GM12873 (cell line): ENCODE measurements at regions not wholly inside any gene's neighbourhood (a gene's known extent, or its start where the extent isn't known, plus 50 kb on each side); places are given as distances from the start of the nearest gene placed in this dataset.

Experiments
- TF ChIP-seq, protein P1 (sequence below): IDR thresholded peaks from 2 replicates; pipeline ENCODE4 v1.5.1; 2012; ENCODE audit warnings: low read depth, mild to moderate bottlenecking, moderate library complexity, low read length, control low read depth; ENCODE audit not compliant: insufficient read depth; ENCODE audit errors: missing control alignments

DNA sequence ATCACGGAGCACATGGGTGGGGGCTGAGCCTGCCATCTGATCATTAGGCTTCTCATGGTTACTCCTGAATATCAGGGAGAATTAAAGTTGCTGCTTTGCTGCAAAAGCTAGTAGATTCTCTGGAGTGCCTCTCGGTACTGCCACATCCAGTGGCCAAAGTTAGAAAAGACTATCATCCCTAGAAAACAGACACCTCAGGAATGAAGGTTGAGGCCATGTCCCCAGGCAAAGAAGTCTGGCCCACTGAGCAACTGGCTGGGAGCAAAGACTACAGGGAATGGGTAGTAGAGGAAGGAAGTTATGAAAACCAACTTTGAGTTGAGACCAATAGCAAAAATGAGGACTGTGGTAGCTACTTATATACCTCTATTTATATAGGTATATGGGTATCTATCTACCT lies 258.7 kb downstream of the EFCAB11 start:
- TF ChIP-seq, protein P1, sequence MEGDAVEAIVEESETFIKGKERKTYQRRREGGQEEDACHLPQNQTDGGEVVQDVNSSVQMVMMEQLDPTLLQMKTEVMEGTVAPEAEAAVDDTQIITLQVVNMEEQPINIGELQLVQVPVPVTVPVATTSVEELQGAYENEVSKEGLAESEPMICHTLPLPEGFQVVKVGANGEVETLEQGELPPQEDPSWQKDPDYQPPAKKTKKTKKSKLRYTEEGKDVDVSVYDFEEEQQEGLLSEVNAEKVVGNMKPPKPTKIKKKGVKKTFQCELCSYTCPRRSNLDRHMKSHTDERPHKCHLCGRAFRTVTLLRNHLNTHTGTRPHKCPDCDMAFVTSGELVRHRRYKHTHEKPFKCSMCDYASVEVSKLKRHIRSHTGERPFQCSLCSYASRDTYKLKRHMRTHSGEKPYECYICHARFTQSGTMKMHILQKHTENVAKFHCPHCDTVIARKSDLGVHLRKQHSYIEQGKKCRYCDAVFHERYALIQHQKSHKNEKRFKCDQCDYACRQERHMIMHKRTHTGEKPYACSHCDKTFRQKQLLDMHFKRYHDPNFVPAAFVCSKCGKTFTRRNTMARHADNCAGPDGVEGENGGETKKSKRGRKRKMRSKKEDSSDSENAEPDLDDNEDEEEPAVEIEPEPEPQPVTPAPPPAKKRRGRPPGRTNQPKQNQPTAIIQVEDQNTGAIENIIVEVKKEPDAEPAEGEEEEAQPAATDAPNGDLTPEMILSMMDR = no peak

DNA sequence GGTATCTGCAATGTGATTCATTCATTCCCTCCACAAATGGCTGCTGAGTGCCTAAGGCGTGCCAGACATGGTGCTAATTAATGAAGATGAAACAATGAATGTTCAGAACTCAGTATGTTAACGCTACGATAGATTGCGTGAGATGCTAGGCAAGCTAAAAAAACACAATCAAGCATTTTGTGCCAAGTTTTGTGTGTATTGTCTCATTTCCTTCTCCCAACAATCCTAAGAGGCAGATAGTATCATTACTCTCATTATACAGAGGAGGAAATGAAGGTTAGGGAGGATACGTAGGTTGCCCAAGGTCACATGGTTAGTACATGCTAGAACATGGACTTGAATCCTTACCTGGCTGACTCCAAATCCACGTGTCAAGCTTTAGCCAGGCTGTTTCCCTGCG lies 264.4 kb downstream of the EFCAB11 start:
- TF ChIP-seq, protein P1 = no peak

DNA sequence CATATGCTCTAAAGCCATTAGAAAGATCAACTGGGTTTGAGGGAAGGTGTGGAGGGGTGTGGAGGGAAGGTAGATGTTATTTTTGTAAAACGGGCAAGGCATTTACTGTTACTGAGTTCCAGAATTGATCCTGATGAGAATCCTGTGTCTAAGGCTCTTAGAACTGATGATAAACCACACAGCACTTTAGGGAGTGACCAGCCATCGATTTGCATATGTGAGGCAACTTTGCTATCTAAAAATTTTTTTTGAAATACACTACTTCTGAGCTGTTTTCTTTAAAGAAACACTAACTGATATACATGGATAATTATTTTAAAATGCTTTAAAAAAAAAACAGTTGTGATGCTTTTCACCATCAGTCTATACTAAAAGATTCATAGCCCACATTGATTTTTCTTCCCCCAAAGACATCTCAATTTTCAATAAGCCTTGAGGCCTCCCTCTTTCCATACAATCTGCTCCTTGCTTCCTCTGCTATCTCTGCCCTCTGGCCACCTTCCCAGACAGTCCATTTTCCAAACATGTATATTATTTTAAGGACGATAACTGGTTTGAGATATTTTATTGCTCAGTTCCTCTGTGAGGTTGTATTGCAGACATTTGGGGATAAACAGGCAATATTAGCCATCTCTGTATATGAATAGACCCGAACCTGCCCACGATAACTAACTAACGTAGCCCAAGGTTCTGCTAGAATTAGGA lies 265.9 kb downstream of the EFCAB11 start:
- TF ChIP-seq, protein P1 = no peak

DNA sequence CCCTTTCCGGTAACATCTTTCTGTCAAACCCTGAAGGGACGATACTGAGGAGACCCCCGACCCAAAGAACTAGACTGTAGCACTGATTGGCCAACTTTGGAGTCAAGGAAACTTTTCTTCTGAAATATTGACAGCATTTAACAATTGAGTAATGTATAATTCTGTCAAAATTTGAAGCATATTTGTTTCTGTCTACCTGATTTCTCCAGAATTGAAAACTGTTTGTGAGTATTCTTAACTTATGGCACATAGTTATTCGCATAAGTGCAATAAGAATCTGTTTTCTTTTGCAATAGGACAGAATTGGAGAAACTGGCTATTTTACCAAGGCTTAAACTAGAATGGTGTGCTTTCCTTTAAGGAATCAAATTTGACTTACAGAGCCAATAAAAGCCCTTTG lies 267.1 kb upstream of the FOXN3 start:
- TF ChIP-seq, protein P1 = no peak

DNA sequence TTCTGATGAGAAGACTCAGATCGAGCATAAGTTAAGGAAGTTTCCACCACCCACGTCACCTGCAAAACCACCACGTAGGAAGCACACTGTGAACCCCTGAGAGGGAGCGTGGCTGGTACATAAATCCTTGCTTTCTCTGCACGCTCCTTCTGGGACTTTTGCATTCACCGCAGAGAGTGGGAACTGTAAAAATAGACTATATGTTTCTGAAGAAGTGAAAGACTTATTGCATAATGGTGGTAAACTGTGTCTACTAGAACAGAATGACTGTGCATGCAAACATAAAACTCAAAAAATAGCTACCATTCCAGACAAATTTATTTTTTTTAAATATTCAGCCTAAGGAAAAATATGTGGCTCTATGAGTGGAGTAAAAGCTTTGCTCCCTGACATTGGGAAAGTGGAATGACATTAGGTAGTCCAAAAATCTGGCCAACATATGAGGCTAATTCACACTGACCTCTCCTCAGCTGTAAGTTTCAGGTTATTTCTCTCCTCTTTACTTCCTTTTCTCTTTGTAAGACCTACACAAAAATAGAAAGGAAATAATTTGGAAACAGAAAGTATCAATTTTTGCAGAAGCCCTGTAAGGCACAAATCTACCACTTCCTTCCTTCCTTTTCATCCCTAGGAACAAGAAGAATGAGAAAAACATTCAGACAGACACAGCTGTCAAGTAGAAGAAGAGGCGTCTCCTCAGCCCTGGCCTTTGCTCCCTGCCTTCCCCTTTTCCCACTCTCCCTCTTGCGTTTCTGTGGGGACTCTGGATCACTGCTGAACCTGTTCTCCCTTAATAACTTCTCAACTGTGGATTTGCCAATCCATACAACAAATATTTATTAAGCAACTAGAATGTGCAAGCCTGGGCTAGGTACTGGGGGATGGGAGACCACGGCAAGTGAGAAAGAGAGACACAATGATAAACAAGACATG lies 264.3 kb upstream of the FOXN3 start:
- TF ChIP-seq, protein P1 = no peak

DNA sequence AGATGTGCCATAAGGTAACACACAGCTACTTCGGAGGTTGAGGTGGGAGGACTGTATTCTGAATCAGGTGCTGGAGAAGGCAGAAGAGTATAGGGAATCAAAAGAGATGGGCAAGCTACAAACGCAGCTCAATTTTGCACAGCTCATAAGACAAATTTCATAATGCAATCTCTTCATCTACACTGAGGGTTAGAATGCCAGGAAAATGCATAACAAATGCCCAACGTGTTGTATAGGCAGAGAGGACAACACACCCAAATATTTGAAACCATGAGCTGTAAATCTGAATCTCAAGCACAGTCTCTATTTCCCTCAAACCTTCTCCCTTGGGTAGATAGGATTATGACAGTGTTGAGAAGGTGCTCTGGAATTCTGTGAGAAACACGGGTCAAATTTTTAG lies 263.1 kb upstream of the FOXN3 start:
- TF ChIP-seq, protein P1 = no peak

DNA sequence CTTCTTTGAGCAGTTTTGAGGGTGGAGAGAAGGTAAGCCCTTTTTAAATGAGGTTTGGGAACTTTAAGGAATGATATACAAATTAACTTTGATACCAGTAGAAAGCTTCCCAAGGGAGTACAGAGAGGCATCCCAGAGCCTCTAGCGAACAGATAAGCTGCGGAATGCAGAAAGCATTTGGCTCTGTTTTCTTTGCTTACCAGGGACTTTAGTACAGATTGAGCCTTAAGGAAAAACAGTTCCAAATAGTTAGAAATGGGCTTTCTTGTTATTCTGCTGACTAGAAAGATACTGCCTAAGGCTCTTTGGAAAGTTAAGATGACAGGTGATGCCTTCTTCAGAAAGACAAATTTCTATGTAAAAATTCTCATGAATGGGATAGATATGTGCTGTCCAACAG lies 261.7 kb upstream of the FOXN3 start:
- TF ChIP-seq, protein P1 = no peak
